AML-193 (cell line): ENCODE measurements at regions not wholly inside any gene's neighbourhood (a gene's known extent, or its start where the extent isn't known, plus 50 kb on each side); places are given as distances from the start of the nearest gene placed in this dataset.
"Not testable (repeated sequence)": the region's sequence is repeated elsewhere in the genome, so short reads cannot be mapped to it uniquely, and the experiment has no call there.

Experiments used
- DNase-seq, 2 experiments: peaks; one replicate each; lab custom pipeline; 2025; lab: John Stamatoyannopoulos, UW

- not testable (repeated sequence) for DNase-seq
These were observed 119.5 kb downstream of the IGLL1 start for GRCh38 chr22:23460517-23461031.

- not testable (repeated sequence) for DNase-seq
These were observed 120.2 kb downstream of the IGLL1 start for GRCh38 chr22:23459645-23460516.

- no peak for DNase-seq
These were observed 121.2 kb downstream of the IGLL1 start for GRCh38 chr22:23458663-23459541.

GRCh38 chr22:23457380-23457985 lies 122.6 kb downstream of the IGLL1 start:
- DNase-seq: no peak

GRCh38 chr22:23456666-23457379 lies 123.3 kb downstream of the IGLL1 start:
- DNase-seq: not testable (repeated sequence)

GRCh38 chr22:23454345-23454744 lies 125.7 kb downstream of the IGLL1 start:
- not testable (repeated sequence) for DNase-seq

- DNase-seq: no peak
These were observed 126.8 kb downstream of the IGLL1 start for GRCh38 chr22:23453277-23453676.

GRCh38 chr22:23452231-23453010 lies 127.7 kb downstream of the IGLL1 start:
- DNase-seq: no peak

GRCh38 chr22:23451452-23452230 lies 128.4 kb downstream of the IGLL1 start:
- DNase-seq: not testable (repeated sequence)

GRCh38 chr22:23450821-23451220 lies 129.3 kb downstream of the IGLL1 start:
- not testable (repeated sequence) for DNase-seq

GRCh38 chr22:23450434-23450795 lies 129.7 kb downstream of the IGLL1 start:
- no peak for DNase-seq

- DNase-seq: not testable (repeated sequence)
These were observed 130.2 kb downstream of the IGLL1 start for GRCh38 chr22:23449748-23450433.

- not testable (repeated sequence) for DNase-seq
These were observed 131.4 kb downstream of the IGLL1 start for GRCh38 chr22:23448499-23449288.

- no peak for DNase-seq
These were observed 133.2 kb downstream of the IGLL1 start for GRCh38 chr22:23446796-23447350.

GRCh38 chr22:23446194-23446593 lies 133.9 kb downstream of the IGLL1 start:
- not testable (repeated sequence) for DNase-seq

GRCh38 chr22:23443905-23444304 lies 136.2 kb downstream of the IGLL1 start:
- DNase-seq: not testable (repeated sequence)

GRCh38 chr22:23439581-23439980 lies 140.5 kb downstream of the IGLL1 start:
- not testable (repeated sequence) for DNase-seq

- DNase-seq: no peak
These were observed 141.9 kb downstream of the IGLL1 start for GRCh38 chr22:23438216-23438615.
